IPS-18a (cell line): ENCODE measurements at regions not wholly inside any gene's neighbourhood (a gene's known extent, or its start where the extent isn't known, plus 50 kb on each side); places are given as distances from the start of the nearest gene placed in this dataset.

Experiments used
- H3K27ac ChIP-seq: one replicate; pipeline ENCODE4 v1.5.1; 2013; ENCODE audit warnings: low read length
- H3K27me3 ChIP-seq: one replicate; pipeline ENCODE4 v1.6.1; 2013; ENCODE audit warnings: mild to moderate bottlenecking, low read length; ENCODE audit not compliant: control insufficient read depth, insufficient read depth
- H3K36me3 ChIP-seq: one replicate; pipeline ENCODE4 v1.6.1; 2013; ENCODE audit warnings: low read depth, low read length; ENCODE audit not compliant: control insufficient read depth
- H3K4me1 ChIP-seq: one replicate; pipeline ENCODE4 v1.6.1; 2013; ENCODE audit warnings: low read depth, low read length; ENCODE audit not compliant: control insufficient read depth
- H3K4me3 ChIP-seq: one replicate; pipeline ENCODE4 v1.5.1; 2013; ENCODE audit warnings: low read length
- H3K9ac ChIP-seq: one replicate; pipeline ENCODE4 v1.6.1; 2013; ENCODE audit warnings: mild to moderate bottlenecking, low read length, moderate library complexity
- H3K9me3 ChIP-seq: one replicate; pipeline ENCODE4 v1.6.1; 2013; ENCODE audit warnings: low read depth, low read length; ENCODE audit not compliant: control insufficient read depth

DNA sequence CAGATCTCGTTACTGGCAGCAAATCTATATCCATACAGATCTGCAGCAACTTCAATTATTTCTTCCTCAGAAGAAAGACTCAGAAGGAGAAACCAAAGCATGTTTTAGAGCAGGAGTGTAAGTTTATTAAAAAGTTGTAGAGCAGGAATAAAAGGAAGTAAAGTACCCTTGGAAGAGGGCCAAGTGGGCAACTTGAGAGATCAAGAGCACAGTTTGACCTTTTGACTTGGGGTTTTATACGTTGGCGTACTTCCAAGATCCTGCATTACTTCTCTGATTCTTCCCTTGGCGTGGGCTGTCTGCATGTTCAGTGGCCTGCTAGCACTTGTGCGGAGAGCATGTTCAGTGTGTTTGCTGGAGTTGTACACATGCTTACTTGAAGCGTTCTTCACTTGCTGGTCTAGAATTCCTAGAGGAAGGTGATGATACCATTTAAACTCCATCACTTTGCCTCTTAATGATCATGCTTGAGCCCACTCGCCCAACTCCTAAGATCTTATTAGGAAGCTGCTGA lies 1114.7 kb upstream of the PABPC4L start:
- no peaks in the 10 kb centered on the region for H3K27me3 ChIP-seq
- no peak overlapping the region for H3K27ac ChIP-seq
- no peaks in the 10 kb centered on the region for H3K36me3 ChIP-seq
- H3K4me1 ChIP-seq = no peaks in the 10 kb centered on the region
- H3K9me3 ChIP-seq = peaks cover 4% of the 10 kb centered on the region
- H3K9ac ChIP-seq = no peak overlapping the region
- H3K4me3 ChIP-seq = no peak overlapping the region

DNA sequence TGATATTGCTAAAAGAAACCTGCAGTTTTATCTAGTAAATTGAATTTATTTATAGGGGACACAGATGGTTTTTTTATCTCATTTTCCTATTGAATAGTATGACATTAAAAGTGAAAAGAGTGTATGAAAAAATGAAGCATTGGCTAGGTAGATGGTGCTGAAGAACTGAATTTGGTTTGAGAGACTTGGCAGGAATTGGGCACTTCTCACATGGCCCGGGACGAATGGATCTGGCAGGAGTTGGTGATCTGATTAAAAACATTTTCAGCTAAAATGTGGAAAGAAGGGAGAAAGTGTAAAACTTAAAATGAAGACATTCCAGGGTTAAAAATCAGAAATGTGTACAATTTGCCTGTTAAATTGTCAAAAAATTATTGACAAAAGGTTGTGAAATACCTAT lies 1088.5 kb upstream of the PABPC4L start:
- no peaks in the 10 kb centered on the region for H3K4me1 ChIP-seq
- no peak overlapping the region for H3K4me3 ChIP-seq
- H3K27me3 ChIP-seq = no peaks in the 10 kb centered on the region
- H3K9ac ChIP-seq = no peak overlapping the region
- no peaks in the 10 kb centered on the region for H3K9me3 ChIP-seq
- no peaks in the 10 kb centered on the region for H3K36me3 ChIP-seq
- no peak overlapping the region for H3K27ac ChIP-seq

- Histone ChIP-seq H3K4me1 (no peaks in the 10 kb centered on the region), H3K27me3 (no peaks in the 10 kb centered on the region), H3K4me3 (no peak overlapping the region), H3K27ac (no peak overlapping the region), H3K9ac (no peak overlapping the region), H3K9me3 (no peaks in the 10 kb centered on the region), H3K36me3 (no peaks in the 10 kb centered on the region)
Measured at GRCh38 chr4:135283934-135284333, 1082.3 kb upstream of the PABPC4L start.

DNA sequence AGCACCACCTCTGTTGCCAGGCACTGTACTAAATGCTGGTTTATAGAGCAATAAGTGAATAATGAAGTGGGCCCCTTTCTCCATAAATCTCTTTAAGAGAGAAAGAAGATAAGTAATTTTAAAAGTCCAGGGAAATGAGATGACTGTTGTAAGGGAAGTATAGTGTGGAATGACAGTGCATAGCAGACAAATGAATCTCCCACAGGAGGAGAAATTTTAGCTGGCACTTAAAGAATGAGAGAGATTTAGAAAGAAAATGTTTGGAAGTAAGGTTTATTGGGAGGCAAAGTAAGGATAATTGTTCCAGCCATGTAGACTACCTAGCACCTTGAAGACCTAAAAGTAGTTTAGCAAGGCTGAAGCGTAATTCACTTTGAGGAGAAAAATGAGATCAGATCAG lies 1081.1 kb upstream of the PABPC4L start:
- H3K27me3 ChIP-seq = no peaks in the 10 kb centered on the region
- H3K27ac ChIP-seq = no peak overlapping the region
- no peaks in the 10 kb centered on the region for H3K4me1 ChIP-seq
- H3K9ac ChIP-seq = no peak overlapping the region
- no peaks in the 10 kb centered on the region for H3K9me3 ChIP-seq
- no peaks in the 10 kb centered on the region for H3K36me3 ChIP-seq
- H3K4me3 ChIP-seq = no peak overlapping the region

- no peaks in the 10 kb centered on the region for H3K27me3 ChIP-seq
- H3K27ac ChIP-seq = no peak overlapping the region
- no peak overlapping the region for H3K9ac ChIP-seq
- no peak overlapping the region for H3K4me3 ChIP-seq
- no peaks in the 10 kb centered on the region for H3K4me1 ChIP-seq
- H3K9me3 ChIP-seq = no peaks in the 10 kb centered on the region
- no peaks in the 10 kb centered on the region for H3K36me3 ChIP-seq
Measured at GRCh38 chr4:135281230-135281629, 1079.6 kb upstream of the PABPC4L start.

DNA sequence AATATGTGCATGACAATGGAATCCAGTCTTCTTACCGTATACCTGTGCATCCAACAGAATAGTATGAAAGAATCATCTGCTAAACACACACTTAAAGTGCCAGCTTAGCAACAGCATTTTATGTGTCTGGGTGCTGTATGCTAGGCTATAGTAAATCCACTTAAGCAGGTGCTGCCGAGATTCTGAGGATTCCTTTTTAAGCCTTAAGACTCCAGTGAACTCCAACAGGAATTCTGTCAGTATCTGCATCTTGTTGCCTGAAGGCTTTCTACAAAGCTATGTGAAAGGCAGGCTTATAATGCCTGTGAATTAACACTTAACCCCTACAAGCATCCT lies 1076.4 kb upstream of the PABPC4L start:
- H3K27me3 ChIP-seq = no peaks in the 10 kb centered on the region

DNA sequence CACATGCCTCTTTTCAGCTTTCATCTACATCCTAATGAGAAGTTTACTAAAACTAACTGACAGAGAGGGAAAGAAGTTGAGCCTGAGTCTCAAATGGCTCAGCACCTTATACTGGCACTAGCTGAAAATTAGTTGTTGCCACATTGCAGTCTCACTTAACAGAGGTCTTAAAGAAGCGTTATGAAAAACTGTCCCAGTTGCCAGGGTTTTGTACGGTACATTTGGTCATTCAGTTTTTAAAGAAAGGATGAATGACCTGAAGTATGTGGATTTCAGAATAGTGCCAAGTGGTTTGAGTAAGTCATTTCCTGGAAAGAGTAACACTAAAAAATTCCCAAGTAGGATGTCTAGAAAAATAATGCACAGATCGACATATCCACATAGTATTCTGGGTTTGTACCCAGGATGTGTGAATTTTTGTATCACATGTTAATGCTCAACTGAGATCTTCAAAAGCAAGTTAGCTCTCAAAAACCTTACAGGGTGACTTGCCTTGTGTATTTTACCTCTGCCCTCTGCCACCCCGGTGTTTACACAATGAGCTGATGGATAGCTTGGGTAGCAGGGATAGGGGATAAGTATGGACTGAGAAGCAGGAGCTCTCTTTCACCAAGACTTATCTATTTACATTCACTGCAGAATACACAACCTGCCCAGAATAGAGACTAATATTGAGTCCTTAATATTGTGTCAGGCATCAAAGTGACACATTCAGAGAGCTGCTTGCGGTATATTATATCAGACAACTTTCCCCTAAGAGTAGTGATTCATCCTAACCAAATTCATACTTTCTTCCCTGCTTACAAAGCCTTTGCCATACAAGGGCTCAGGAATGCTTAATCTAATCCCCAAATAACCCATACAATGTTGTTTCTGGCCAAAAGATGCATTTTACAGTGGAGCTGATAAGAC lies 1075.7 kb upstream of the PABPC4L start:
- Histone ChIP-seq H3K9ac (no peak overlapping the region), H3K4me1 (no peaks in the 10 kb centered on the region), H3K27ac (no peak overlapping the region), H3K4me3 (no peak overlapping the region), H3K27me3 (no peaks in the 10 kb centered on the region), H3K9me3 (no peaks in the 10 kb centered on the region), H3K36me3 (no peaks in the 10 kb centered on the region)

More for the DNA sequence above, 1076.4 kb upstream of the PABPC4L start:
- H3K4me3 ChIP-seq = no peak overlapping the region
- H3K9me3 ChIP-seq = no peaks in the 10 kb centered on the region
- no peaks in the 10 kb centered on the region for H3K4me1 ChIP-seq
- no peak overlapping the region for H3K9ac ChIP-seq
- no peaks in the 10 kb centered on the region for H3K36me3 ChIP-seq
- H3K27ac ChIP-seq = no peak overlapping the region

DNA sequence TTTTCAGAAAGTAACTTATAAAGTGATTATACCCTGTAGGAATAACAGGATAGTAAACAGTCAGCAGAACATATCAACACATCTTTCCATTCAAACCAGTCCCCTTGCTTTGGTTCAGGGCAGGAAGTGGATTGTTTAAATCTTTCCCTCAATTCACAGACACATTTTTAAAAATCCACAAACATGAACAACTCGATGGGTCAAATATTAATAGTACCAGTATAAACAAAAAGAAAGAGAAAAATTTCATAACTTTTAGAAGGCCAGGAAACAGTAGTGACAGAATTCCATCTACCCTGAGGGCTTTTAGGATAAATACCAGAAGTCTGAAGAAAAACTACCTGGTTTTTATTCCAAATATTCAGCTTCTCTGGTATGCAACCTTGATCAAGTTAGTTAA lies 1072.8 kb upstream of the PABPC4L start:
- Histone ChIP-seq H3K4me3 (no peak overlapping the region), H3K27me3 (no peaks in the 10 kb centered on the region), H3K9me3 (no peaks in the 10 kb centered on the region), H3K27ac (no peak overlapping the region), H3K36me3 (no peaks in the 10 kb centered on the region), H3K9ac (no peak overlapping the region), H3K4me1 (no peaks in the 10 kb centered on the region)

DNA sequence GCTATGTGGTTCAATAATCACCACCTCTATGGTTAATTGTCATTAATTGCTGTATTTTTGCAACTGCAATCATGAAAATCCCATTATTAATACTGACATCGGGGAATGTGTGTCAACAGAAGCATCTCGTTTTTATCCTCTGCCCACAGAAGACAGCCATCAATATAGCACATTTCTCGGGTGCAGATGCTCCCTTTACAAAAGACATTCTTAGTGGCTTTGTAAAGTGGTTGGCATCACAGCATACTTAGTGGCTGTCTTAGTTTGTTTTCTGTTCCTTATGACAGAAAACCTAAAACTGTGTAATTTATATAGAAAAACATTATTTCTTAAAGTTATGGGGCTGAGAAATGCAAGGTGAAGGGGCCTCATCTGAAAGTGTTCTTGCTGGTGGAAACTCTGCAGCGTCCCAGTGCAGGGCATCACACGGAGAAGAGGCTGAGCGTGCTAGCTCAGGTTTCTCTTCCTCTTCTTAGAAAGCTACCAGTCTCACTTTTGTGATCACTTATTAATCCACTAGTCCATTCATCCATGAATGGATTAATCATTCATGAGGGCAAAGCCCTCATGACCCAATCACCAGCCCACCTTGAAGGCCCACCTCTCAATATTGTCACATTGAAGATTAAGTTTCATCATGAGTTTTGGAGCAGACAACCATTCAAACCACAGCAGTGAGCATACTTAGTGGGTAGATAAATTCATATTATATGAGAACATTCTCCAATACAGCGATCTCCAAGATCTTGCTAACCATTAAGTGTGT lies 1067.7 kb upstream of the PABPC4L start:
- H3K36me3 ChIP-seq = no peaks in the 10 kb centered on the region
- H3K27me3 ChIP-seq = no peaks in the 10 kb centered on the region
- no peak overlapping the region for H3K27ac ChIP-seq
- no peaks in the 10 kb centered on the region for H3K4me1 ChIP-seq
- no peak overlapping the region for H3K4me3 ChIP-seq
- no peaks in the 10 kb centered on the region for H3K9me3 ChIP-seq
- no peak overlapping the region for H3K9ac ChIP-seq

GRCh38 chr4:135268369-135268768 lies 1066.8 kb upstream of the PABPC4L start:
- H3K36me3 ChIP-seq = no peaks in the 10 kb centered on the region
- no peak overlapping the region for H3K4me3 ChIP-seq
- H3K9ac ChIP-seq = no peak overlapping the region
- H3K9me3 ChIP-seq = no peaks in the 10 kb centered on the region
- H3K27me3 ChIP-seq = no peaks in the 10 kb centered on the region
- H3K4me1 ChIP-seq = no peaks in the 10 kb centered on the region
- no peak overlapping the region for H3K27ac ChIP-seq

DNA sequence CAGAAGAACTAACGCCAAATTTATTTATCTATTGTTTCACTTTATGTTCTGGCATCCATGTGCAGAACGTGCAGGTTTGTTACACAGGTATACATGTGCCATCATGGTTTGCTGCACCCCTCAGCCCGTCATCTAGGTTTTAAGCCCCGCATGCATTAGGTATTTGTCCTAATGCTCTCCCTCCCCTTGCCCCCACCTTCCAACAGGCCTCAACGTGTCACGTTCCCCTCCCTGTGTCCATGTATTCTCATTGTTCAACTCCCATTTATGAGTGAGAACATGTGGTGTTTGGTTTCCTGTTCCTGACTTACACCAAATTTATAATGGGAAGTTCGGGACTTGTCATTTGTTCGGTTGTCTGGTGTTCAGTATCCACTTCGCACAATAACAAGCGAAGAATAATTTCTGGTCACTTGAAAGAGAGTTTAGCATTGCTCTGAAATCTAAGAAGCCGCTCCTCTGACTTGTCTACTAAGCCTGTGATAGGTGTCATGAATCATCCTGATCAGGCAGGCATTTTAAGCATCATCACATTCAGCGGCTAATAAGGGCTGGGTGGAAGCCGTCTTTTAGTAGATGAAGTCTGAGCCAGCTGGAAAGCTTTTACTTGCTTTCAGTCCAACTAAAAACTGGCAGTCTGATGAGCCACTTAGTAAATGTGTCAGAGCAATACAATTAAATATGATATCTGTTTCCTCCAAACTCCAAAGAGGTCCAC lies 1065.7 kb upstream of the PABPC4L start:
- H3K27me3 ChIP-seq = no peaks in the 10 kb centered on the region
- H3K27ac ChIP-seq = no peak overlapping the region
- H3K9me3 ChIP-seq = no peaks in the 10 kb centered on the region
- H3K9ac ChIP-seq = no peak overlapping the region
- no peak overlapping the region for H3K4me3 ChIP-seq
- no peaks in the 10 kb centered on the region for H3K4me1 ChIP-seq
- H3K36me3 ChIP-seq = no peaks in the 10 kb centered on the region
